Suprapubic skin (tissue), 4 donors: ENCODE measurements at regions not wholly inside any gene's neighbourhood (a gene's known extent, or its start where the extent isn't known, plus 50 kb on each side); places are given as distances from the start of the nearest gene placed in this dataset.

Source experiments
- CTCF ChIP-seq, 2 donors: fragments of 200-600 bp in 1 of 2; fragments of 450-650 bp in 1 of 2; sonication (generic) in 1 of 2; IDR thresholded peaks; one replicate each; pipeline ENCODE4 v1.5.1; 2016 to 2019; ENCODE audit warnings: antibody characterized with exemption in 2 of 2, mild to moderate bottlenecking in 1 of 2, moderate library complexity in 1 of 2
- EP300 ChIP-seq: sonication (generic); formaldehyde crosslinking; IDR thresholded peaks from one replicate; pipeline ENCODE4 v1.6.1; 2017; ENCODE audit warnings: antibody characterized with exemption
- POLR2AphosphoS5 ChIP-seq, 3 donors: sonication (generic); formaldehyde crosslinking; IDR thresholded peaks; one replicate each; pipeline ENCODE4 v1.6.1; 2017; ENCODE audit warnings: antibody characterized with exemption in 3 of 3

- TF ChIP-seq CTCF (IDR thresholded peaks at IDR 0.05) (no peak), EP300 (no peak), POLR2AphosphoS5 (IDR thresholded peaks at IDR 0.05) (no peak)
Measured at GRCh38 chr10:113273181-113274163, 279.4 kb upstream of the HABP2 start.
